ENCODE measurements at regions not wholly inside any gene's neighbourhood (a gene's known extent, or its start where the extent isn't known, plus 50 kb on each side); places are given as distances from the start of the nearest gene placed in this dataset.

DNA sequence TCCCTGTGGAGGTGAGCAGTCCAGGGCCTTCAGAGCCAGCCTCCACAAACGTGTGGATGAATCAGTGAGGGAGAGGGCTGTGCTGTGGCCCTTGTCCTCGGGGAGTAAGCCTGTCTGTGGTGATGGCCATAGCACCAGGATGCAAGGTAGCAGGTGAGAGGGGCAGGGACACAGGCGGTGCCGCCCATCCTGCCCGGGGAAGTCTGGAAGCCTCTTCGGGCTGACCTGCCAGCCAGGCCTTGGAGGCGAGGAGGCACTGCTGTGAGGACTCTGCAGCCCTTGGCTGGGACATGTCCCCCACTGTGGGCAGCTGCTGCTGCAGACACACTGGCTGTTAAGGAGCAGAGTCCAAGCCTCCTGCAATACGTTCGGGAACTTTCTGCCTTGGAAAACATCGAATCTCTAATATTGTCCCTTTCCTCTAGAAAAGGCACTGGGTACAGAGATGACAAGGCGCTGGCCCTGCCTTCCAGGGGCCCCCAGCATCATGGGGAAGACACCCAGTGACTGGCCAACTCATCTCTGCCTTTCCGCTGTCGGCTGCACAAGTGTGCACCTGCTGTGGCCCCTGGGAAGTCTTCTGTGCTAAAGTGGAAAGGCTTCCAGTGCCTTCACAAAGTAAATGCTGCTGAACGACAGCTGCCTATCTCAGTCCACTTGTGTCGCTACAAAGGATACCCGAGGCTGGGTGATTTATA lies 101.4 kb downstream of the ADRA2C start:
- TF ChIP-seq, protein P1, sequence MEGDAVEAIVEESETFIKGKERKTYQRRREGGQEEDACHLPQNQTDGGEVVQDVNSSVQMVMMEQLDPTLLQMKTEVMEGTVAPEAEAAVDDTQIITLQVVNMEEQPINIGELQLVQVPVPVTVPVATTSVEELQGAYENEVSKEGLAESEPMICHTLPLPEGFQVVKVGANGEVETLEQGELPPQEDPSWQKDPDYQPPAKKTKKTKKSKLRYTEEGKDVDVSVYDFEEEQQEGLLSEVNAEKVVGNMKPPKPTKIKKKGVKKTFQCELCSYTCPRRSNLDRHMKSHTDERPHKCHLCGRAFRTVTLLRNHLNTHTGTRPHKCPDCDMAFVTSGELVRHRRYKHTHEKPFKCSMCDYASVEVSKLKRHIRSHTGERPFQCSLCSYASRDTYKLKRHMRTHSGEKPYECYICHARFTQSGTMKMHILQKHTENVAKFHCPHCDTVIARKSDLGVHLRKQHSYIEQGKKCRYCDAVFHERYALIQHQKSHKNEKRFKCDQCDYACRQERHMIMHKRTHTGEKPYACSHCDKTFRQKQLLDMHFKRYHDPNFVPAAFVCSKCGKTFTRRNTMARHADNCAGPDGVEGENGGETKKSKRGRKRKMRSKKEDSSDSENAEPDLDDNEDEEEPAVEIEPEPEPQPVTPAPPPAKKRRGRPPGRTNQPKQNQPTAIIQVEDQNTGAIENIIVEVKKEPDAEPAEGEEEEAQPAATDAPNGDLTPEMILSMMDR (conservative IDR thresholded peaks at IDR 0.05), result no peak
- TF ChIP-seq ZFX (IDR thresholded peaks at IDR 0.05), result no peak
